ENCODE measurements at regions not wholly inside any gene's neighbourhood (a gene's known extent, or its start where the extent isn't known, plus 50 kb on each side); places are given as distances from the start of the nearest gene placed in this dataset.

GRCh38 chr10:57031346-57031745 is 670.3 kb upstream of the ZWINT start:
- no peak for TF ChIP-seq CTCF (IDR thresholded peaks at IDR 0.05; ENCODE audit: low read depth, low read length, missing control alignments)
- H3K4me3 ChIP-seq (ENCODE audit: low read depth, low read length): no peak overlapping the region
- no peak for DNase-seq (ENCODE audit: low read depth)

- H3K4me3 ChIP-seq (ENCODE audit: low read depth, low read length): no peak overlapping the region
- TF ChIP-seq CTCF (IDR thresholded peaks at IDR 0.05; ENCODE audit: low read depth, low read length, missing control alignments): no peak
- no peak for DNase-seq (ENCODE audit: low read depth)
These were observed 665.2 kb upstream of the ZWINT start for GRCh38 chr10:57026307-57026706.

- TF ChIP-seq CTCF (IDR thresholded peaks at IDR 0.05; ENCODE audit: low read depth, low read length, missing control alignments): no peak
- DNase-seq (ENCODE audit: low read depth): no peak
- H3K4me3 ChIP-seq (ENCODE audit: low read depth, low read length): no peak overlapping the region
These were observed 662.6 kb upstream of the ZWINT start for GRCh38 chr10:57023626-57024025.

DNA sequence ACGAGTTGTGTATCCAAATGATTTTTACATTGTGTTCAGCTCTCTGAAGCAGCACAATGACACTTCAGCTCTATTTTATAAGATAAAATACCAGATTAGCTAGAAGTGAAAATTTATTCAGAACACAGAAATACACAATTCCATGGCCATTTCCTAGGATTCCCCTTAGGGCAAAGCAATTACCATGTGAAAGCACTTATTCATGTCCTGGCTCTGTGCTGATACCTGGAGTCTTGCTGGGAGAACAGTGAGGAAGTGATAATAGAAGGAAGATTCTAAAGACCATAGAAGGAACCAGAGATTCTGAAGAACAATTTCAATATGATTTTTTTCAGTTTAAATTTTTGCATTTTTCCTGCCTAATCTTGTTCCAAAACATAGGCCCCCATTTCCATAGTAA is 657.4 kb upstream of the ZWINT start:
- no peak overlapping the region for H3K4me3 ChIP-seq (ENCODE audit: low read depth, low read length)
- no peak for DNase-seq (ENCODE audit: low read depth)
- TF ChIP-seq CTCF (IDR thresholded peaks at IDR 0.05; ENCODE audit: low read depth, low read length, missing control alignments): no peak

DNA sequence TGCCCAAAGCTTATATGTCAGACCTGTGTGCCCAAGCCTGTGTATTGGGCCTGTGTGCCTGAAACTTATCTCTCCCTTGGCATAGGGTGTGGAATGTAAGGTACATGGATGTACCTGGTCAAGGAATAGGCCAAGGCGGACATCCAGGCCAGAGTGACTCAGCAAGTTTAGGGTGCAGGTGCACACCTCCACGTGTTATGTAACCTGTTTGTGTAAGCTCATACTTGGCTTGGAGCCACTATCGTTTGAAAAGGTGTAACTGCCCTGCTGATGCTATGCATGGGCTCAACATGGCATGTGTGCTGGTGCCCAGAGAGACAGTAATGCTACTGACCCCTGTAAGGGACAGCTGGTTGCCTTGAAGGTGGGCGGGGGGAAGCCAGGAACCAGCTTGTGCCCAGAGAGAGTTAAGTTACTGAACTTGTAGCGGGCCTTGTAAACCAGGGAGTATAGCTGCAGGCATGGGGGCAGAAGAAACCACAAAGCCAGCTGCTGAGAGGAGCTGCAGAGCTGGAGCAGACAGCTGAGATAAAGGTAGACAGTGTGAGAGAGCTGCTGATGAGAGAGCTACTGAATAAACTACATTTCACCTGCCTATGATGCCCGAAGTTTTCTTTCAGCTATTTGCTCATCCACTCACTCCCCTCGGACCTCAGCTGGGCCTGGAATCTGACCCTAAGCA is 656.4 kb upstream of the ZWINT start:
- DNase-seq (ENCODE audit: low read depth): no peak
- no peak overlapping the region for H3K4me3 ChIP-seq (ENCODE audit: low read depth, low read length)
- no peak for TF ChIP-seq CTCF (IDR thresholded peaks at IDR 0.05; ENCODE audit: low read depth, low read length, missing control alignments)

DNA sequence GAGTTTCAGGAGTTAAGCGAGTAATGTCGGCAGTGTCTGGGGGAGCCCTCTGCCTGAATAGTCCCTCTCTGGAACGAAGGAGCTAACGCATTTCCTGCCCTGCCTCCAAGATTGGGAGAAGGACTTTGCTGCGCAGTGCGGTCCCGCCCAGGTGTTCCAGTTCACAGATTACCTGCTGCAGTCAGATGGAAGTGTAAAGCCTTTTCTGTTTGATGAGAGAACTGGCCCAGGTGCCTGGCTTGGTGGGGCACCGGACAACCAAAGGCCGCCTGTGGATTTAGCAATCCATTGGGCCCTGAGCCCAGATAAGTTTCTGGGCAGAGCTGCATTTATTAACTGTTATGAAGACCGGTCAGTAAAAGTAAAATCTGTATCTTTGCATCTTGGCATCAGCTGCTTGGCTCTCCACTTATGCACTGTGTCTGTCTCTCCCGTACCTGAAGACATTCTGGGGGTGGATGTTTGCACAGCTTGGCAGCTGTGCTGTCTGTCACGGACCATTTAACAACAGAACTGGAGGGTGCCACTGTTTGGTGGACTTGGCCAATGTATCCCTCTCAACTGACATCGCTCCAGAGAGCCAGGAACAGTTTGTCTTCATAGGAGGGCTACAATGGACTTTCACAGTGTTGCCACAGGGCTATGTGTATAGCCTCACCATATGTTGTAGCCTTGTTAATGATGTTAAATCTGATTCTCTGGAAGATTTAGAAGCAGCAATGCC is 654.7 kb upstream of the ZWINT start:
- DNase-seq (ENCODE audit: low read depth): no peak
- no peak overlapping the region for H3K4me3 ChIP-seq (ENCODE audit: low read depth, low read length)
- TF ChIP-seq CTCF (IDR thresholded peaks at IDR 0.05; ENCODE audit: low read depth, low read length, missing control alignments): no peak

GRCh38 chr10:57015187-57015586 is 654.1 kb upstream of the ZWINT start:
- TF ChIP-seq CTCF (IDR thresholded peaks at IDR 0.05; ENCODE audit: low read depth, low read length, missing control alignments): no peak
- no peak overlapping the region for H3K4me3 ChIP-seq (ENCODE audit: low read depth, low read length)
- no peak for DNase-seq (ENCODE audit: low read depth)

Measured in GM12864 (cell line).